Right lobe of liver (tissue), 4 donors: ENCODE measurements at regions not wholly inside any gene's neighbourhood (a gene's known extent, or its start where the extent isn't known, plus 50 kb on each side); places are given as distances from the start of the nearest gene placed in this dataset.

Source experiments
- CTCF ChIP-seq, 4 donors: fragments of 200-600 bp in 3 of 4; fragments of 450-650 bp in 1 of 4; IDR thresholded peaks; one replicate each; pipeline versions ENCODE4 v1.5.1 to v1.8.0; 2016 to 2022; ENCODE audit warnings: antibody characterized with exemption in 4 of 4, mild to moderate bottlenecking in 2 of 4
- POLR2A ChIP-seq: fragments of 450-650 bp; IDR thresholded peaks from one replicate; pipeline ENCODE4 v1.6.1; 2017; ENCODE audit warnings: antibody characterized with exemption, mild to moderate bottlenecking
- donor health status: DM: no; HTN: no; CAD: no.
- donor health status: DM: no; HTN: no; CAD: no.
- donor health status: DM: no; HTN: yes; CAD: no.

- TF ChIP-seq CTCF (IDR thresholded peaks at IDR 0.05) (no peak), POLR2A (no peak)
These were observed 1290.5 kb upstream of the B3GALT2 start for GRCh38 chr1:194476872-194477271.
